Liver (tissue), 3 donors: ENCODE measurements at regions not wholly inside any gene's neighbourhood (a gene's known extent, or its start where the extent isn't known, plus 50 kb on each side); places are given as distances from the start of the nearest gene placed in this dataset.

Source experiments
- ATF3 ChIP-seq: IDR thresholded peaks from 2 replicates; pipeline ENCODE4 v1.6.1; 2016; ENCODE audit warnings: antibody characterized with exemption
- CTCF ChIP-seq: fragments of 150-350 bp; IDR thresholded peaks from 2 replicates; pipeline ENCODE4 v1.5.1; 2017; ENCODE audit warnings: improper control_type of control experiment, low read depth, low read length; ENCODE audit not compliant: missing input control
- GABPA ChIP-seq, 2 donors: IDR thresholded peaks in 1 of 2; conservative IDR thresholded peaks in 1 of 2; 2 replicates each; pipeline ENCODE4 v1.6.1; 2016; ENCODE audit warnings: antibody characterized with exemption in 2 of 2, mild to moderate bottlenecking in 1 of 2, moderate library complexity in 1 of 2
- JUND ChIP-seq, 2 donors: IDR thresholded peaks; 2 replicates each; pipeline ENCODE4 v1.6.1; 2016; ENCODE audit warnings: antibody characterized with exemption in 2 of 2
- RAD21 ChIP-seq, 2 donors: IDR thresholded peaks; 2 replicates each; pipeline ENCODE4 v1.6.1; 2016; ENCODE audit warnings: antibody characterized with exemption in 2 of 2, mild to moderate bottlenecking in 2 of 2
- TAF1 ChIP-seq: conservative IDR thresholded peaks from 2 replicates; pipeline ENCODE4 v1.6.1; 2016; ENCODE audit warnings: antibody characterized with exemption, mild to moderate bottlenecking
- YY1 ChIP-seq: IDR thresholded peaks from 2 replicates; pipeline ENCODE4 v1.6.1; 2016; ENCODE audit warnings: antibody characterized with exemption, mild to moderate bottlenecking
- TF ChIP-seq, protein P1 (sequence below): IDR thresholded peaks from 2 replicates; pipeline ENCODE4 v1.6.1; 2016; ENCODE audit warnings: antibody characterized with exemption
- TF ChIP-seq, protein P2 (sequence below): IDR thresholded peaks from 2 replicates; pipeline ENCODE4 v1.6.1; 2016; ENCODE audit warnings: antibody characterized with exemption, mild to moderate bottlenecking
- donor health status: healthy.
- donor health status: healthy.

GRCh38 chr6:150729188-150729748 is 129.6 kb downstream of the PLEKHG1 start:
- TF ChIP-seq CTCF: no peak
- no peak for TF ChIP-seq RAD21 (IDR thresholded peaks at IDR 0.05)
- no peak for TF ChIP-seq GABPA (IDR thresholded peaks at IDR 0.05 in 1 of 2, conservative IDR thresholded peaks at IDR 0.05 in 1 of 2)
- TF ChIP-seq TAF1: no peak
- TF ChIP-seq, protein P1, sequence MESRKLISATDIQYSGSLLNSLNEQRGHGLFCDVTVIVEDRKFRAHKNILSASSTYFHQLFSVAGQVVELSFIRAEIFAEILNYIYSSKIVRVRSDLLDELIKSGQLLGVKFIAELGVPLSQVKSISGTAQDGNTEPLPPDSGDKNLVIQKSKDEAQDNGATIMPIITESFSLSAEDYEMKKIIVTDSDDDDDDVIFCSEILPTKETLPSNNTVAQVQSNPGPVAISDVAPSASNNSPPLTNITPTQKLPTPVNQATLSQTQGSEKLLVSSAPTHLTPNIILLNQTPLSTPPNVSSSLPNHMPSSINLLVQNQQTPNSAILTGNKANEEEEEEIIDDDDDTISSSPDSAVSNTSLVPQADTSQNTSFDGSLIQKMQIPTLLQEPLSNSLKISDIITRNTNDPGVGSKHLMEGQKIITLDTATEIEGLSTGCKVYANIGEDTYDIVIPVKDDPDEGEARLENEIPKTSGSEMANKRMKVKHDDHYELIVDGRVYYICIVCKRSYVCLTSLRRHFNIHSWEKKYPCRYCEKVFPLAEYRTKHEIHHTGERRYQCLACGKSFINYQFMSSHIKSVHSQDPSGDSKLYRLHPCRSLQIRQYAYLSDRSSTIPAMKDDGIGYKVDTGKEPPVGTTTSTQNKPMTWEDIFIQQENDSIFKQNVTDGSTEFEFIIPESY: no peak
- TF ChIP-seq, protein P2, sequence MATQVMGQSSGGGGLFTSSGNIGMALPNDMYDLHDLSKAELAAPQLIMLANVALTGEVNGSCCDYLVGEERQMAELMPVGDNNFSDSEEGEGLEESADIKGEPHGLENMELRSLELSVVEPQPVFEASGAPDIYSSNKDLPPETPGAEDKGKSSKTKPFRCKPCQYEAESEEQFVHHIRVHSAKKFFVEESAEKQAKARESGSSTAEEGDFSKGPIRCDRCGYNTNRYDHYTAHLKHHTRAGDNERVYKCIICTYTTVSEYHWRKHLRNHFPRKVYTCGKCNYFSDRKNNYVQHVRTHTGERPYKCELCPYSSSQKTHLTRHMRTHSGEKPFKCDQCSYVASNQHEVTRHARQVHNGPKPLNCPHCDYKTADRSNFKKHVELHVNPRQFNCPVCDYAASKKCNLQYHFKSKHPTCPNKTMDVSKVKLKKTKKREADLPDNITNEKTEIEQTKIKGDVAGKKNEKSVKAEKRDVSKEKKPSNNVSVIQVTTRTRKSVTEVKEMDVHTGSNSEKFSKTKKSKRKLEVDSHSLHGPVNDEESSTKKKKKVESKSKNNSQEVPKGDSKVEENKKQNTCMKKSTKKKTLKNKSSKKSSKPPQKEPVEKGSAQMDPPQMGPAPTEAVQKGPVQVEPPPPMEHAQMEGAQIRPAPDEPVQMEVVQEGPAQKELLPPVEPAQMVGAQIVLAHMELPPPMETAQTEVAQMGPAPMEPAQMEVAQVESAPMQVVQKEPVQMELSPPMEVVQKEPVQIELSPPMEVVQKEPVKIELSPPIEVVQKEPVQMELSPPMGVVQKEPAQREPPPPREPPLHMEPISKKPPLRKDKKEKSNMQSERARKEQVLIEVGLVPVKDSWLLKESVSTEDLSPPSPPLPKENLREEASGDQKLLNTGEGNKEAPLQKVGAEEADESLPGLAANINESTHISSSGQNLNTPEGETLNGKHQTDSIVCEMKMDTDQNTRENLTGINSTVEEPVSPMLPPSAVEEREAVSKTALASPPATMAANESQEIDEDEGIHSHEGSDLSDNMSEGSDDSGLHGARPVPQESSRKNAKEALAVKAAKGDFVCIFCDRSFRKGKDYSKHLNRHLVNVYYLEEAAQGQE: no peak
- TF ChIP-seq YY1: no peak
- TF ChIP-seq ATF3: no peak
- TF ChIP-seq JUND (IDR thresholded peaks at IDR 0.05): no peak
